OCI-LY1 (cell line): ENCODE measurements at regions not wholly inside any gene's neighbourhood (a gene's known extent, or its start where the extent isn't known, plus 50 kb on each side); places are given as distances from the start of the nearest gene placed in this dataset.

ENCODE experiments used
- EZH2 ChIP-seq: fragments of 200-600 bp; sonication (generic), shearing (Covaris generic); IDR thresholded peaks from 2 replicates; pipeline ENCODE4 v1.8.0; 2017; ENCODE audit warnings: borderline replicate concordance, mixed run types, mild to moderate bottlenecking, antibody characterized with exemption, low read length, moderate library complexity, mixed read lengths
- TF ChIP-seq, protein P1 (sequence below): fragments of 200-600 bp; sonication (generic), shearing (Covaris generic); IDR thresholded peaks from 2 replicates; pipeline ENCODE4 v1.5.1; 2017; ENCODE audit warnings: mild to moderate bottlenecking, antibody characterized with exemption, low read length, moderate library complexity, mixed read lengths

DNA sequence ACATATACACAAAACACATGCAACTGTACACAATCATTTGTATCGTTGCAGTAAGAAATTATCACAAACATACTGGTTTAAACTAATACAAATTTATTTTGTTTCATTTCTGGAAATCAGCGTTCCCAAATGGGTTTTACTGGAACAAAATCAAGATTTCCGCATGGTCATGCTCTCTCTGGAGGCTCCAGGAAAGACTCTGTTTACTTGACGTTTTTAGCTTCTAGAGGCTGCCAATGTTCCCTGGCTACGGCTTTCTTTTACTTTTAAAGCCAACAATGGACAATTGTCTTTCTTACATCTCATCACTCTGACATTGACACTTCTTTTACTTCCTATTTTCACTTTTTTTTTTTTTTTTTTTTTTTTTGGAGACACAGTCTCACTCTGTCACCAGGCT lies 793.1 kb downstream of the CDH9 start:
- TF ChIP-seq, protein P1, sequence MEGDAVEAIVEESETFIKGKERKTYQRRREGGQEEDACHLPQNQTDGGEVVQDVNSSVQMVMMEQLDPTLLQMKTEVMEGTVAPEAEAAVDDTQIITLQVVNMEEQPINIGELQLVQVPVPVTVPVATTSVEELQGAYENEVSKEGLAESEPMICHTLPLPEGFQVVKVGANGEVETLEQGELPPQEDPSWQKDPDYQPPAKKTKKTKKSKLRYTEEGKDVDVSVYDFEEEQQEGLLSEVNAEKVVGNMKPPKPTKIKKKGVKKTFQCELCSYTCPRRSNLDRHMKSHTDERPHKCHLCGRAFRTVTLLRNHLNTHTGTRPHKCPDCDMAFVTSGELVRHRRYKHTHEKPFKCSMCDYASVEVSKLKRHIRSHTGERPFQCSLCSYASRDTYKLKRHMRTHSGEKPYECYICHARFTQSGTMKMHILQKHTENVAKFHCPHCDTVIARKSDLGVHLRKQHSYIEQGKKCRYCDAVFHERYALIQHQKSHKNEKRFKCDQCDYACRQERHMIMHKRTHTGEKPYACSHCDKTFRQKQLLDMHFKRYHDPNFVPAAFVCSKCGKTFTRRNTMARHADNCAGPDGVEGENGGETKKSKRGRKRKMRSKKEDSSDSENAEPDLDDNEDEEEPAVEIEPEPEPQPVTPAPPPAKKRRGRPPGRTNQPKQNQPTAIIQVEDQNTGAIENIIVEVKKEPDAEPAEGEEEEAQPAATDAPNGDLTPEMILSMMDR, result no peak
- no peak for TF ChIP-seq EZH2
